Neural crest cell (in vitro differentiated cells): ENCODE measurements at regions not wholly inside any gene's neighbourhood (a gene's known extent, or its start where the extent isn't known, plus 50 kb on each side); places are given as distances from the start of the nearest gene placed in this dataset.

Experiments
- DNase-seq: peaks from one replicate; pipeline ENCODE4 v3.0.0; 2021; ENCODE audit warnings: low read depth, mixed read lengths, low spot score
- H3K27ac Mint-ChIP-seq: one replicate; pipeline ENCODE4 v1.8.0; 2021; ENCODE audit warnings: mild to moderate bottlenecking, mixed read lengths; ENCODE audit not compliant: unreplicated experiment
- H3K27me3 Mint-ChIP-seq: 2 replicates; pipeline ENCODE4 v1.8.0; 2021; ENCODE audit warnings: low read depth, mild to moderate bottlenecking, mixed read lengths
- H3K36me3 Mint-ChIP-seq: 2 replicates; pipeline ENCODE4 v1.8.0; 2021; ENCODE audit warnings: low read depth, mild to moderate bottlenecking, mixed read lengths
- H3K4me1 Mint-ChIP-seq: 2 replicates; pipeline ENCODE4 v1.8.0; 2021; ENCODE audit warnings: mixed read lengths
- H3K4me3 Mint-ChIP-seq: one replicate; pipeline ENCODE4 v1.8.0; 2021; ENCODE audit warnings: mild to moderate bottlenecking, mixed read lengths
- H3K9me3 Mint-ChIP-seq: 2 replicates; pipeline ENCODE4 v1.8.0; 2021; ENCODE audit warnings: mixed read lengths
- TF ChIP-seq, protein P1 (sequence below): fragments of 200-600 bp; sonication (generic); conservative IDR thresholded peaks from 2 replicates; pipeline ENCODE4 v1.5.0; 2021; ENCODE audit warnings: antibody characterized with exemption, mild to moderate bottlenecking

DNA sequence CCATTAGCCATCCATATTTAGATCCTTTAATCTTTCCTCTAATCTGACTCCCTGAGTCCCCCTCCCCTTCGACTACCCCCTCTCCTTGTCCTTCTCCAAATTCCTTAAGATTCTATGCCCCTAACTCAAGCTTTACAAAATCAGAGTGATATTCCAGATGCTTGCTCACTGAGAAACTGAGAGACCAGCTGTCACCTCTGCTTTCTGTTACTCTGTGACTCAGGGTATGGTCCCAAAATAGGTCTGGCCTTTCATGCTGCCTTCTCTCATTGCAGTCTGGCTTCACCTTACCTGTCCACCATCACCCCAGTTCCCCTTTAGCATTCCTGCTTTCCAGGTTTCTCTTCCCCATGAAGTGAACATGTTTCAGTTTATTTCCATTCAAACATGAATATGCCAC, 383.3 kb upstream of the SLC30A5 start:
- Mint-ChIP-seq H3K27ac (no peak overlapping the region), H3K36me3 (no peaks in the 10 kb centered on the region), H3K27me3 (no peaks in the 10 kb centered on the region), H3K4me3 (no peak overlapping the region), H3K4me1 (peaks cover 28% of the 10 kb centered on the region), H3K9me3 (peaks cover 3% of the 10 kb centered on the region)
- DNase-seq, result no peak
- TF ChIP-seq, protein P1, sequence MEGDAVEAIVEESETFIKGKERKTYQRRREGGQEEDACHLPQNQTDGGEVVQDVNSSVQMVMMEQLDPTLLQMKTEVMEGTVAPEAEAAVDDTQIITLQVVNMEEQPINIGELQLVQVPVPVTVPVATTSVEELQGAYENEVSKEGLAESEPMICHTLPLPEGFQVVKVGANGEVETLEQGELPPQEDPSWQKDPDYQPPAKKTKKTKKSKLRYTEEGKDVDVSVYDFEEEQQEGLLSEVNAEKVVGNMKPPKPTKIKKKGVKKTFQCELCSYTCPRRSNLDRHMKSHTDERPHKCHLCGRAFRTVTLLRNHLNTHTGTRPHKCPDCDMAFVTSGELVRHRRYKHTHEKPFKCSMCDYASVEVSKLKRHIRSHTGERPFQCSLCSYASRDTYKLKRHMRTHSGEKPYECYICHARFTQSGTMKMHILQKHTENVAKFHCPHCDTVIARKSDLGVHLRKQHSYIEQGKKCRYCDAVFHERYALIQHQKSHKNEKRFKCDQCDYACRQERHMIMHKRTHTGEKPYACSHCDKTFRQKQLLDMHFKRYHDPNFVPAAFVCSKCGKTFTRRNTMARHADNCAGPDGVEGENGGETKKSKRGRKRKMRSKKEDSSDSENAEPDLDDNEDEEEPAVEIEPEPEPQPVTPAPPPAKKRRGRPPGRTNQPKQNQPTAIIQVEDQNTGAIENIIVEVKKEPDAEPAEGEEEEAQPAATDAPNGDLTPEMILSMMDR, result no peak

DNA sequence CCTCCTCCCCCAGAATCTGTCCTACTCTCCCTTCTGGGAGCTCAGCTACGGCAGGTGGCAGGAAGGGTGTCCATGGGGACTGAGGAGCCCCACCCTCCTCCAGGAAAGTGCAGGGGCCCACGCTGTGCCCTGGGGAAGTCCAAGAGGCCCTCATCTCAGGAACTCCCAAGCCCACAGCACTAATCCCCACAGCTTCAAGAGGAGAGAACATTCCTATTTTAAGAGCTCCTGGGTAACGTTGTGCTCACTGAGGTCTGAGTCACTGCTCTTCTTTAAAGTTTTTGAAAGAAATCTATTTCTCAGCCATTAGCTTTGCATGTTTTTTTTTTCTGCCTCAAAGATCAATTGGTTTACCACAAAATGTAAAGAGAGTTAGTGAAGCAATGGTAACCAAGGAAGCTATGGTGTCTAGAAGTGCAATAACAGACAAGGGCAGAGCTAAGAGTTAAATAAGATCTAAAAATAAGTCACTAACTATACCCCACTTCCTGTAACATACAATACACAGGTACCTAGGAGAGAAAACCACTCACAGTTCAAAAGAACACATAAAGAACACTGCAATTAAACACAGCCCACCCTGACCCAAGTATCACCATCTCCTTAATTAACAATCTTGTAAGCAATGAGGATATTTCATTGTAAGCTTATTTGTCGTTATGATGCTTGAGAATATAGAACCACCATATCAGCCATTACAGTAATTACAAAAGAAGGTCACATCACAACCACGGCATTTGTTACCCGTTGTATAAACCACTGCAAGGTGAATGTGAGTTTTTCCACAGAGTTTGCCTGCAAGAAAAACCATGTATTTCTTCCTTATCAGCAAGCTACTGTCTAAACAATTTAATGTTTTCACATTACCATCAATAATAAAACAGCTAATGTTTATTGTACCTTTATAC, 382.3 kb upstream of the SLC30A5 start:
- no peak overlapping the region for H3K4me3 Mint-ChIP-seq

DNA sequence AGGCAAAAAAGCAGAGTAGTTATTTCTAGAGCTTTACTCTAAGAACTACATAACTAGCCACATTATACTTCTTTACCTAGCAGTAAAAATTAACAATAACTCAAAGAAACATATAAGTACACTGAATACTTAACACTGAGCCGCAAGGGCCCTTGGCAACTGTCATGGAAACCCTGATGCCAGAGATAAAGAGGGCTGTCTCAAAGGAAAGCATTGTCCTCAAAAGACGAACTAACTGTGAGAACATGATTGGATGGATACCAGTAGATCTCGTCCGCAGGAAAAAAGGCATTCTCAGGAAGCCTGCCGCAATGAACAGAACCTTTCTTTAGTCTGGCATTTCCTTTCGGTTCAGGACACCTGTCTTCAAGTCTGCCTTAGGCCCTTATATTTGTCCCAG, 379.0 kb upstream of the SLC30A5 start:
- Mint-ChIP-seq H3K36me3 (no peaks in the 10 kb centered on the region), H3K4me3 (no peak overlapping the region), H3K27me3 (no peaks in the 10 kb centered on the region), H3K9me3 (peaks cover 16% of the 10 kb centered on the region), H3K4me1 (peaks cover 17% of the 10 kb centered on the region), H3K27ac (no peak overlapping the region)
- TF ChIP-seq, protein P1, result no peak
- no peak for DNase-seq

More for the DNA sequence above, 382.3 kb upstream of the SLC30A5 start:
- no peaks in the 10 kb centered on the region for H3K27me3 Mint-ChIP-seq
- TF ChIP-seq, protein P1, result no peak
- no peak overlapping the region for H3K27ac Mint-ChIP-seq
- H3K4me1 Mint-ChIP-seq, result peaks cover 29% of the 10 kb centered on the region
- DNase-seq, result no peak
- H3K36me3 Mint-ChIP-seq, result no peaks in the 10 kb centered on the region
- peaks cover 3% of the 10 kb centered on the region for H3K9me3 Mint-ChIP-seq

DNA sequence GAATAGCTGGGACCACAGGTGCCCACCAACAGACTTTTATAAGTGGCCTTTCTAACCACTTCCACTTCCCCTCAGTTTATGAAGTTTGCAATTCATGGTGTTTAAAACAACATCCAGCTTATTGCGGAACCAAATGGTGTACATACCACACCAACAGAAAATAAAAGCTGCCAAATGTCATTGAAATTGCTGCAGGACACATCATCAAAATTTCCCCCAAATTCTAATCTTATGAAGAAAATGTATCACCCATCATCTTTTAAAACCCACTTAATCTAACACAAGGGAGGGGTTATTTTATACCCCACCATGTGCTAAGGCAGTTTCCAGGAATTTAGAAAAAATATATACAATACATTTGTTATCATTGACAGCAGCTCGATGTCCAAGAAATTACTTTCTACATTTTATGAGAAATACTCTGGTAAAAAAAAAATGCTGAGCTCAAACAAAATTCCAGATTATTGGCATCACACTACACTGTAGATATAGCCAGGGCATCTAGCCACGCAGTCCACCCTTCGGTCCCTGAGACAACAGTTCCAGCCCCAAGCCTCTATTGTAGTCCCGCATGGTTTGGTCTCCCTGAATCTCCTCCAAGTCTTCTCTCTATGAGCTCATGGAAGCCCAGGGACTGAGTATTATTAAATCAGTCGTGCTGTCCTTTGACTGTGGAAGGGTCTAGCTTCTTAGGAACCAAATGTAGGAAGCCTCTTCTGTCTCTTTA, 372.8 kb upstream of the SLC30A5 start:
- TF ChIP-seq, protein P1, result no peak
- H3K9me3 Mint-ChIP-seq, result peaks cover 14% of the 10 kb centered on the region
- DNase-seq, result no peak
- no peaks in the 10 kb centered on the region for H3K36me3 Mint-ChIP-seq
- H3K27ac Mint-ChIP-seq, result no peak overlapping the region
- H3K4me3 Mint-ChIP-seq, result no peak overlapping the region
- no peaks in the 10 kb centered on the region for H3K4me1 Mint-ChIP-seq
- no peaks in the 10 kb centered on the region for H3K27me3 Mint-ChIP-seq

DNA sequence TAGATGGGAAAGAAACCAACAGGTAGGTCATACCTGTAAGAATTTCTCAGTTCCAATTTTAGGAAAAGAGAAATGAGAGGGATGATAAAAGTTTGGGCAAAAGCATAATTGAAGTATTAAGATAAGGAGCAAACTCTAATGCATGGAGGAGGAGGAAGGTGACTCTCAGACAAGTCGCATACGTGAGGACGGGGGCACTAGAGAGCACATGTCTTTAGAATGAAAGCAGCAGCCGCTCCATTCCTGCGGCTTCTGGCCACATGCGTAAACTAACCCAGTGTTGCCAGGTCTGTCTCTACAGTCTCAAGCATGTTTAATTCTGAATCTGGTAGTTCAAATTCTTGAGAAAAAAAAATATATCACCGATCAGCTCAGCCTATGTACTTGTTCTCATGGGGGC, 371.5 kb upstream of the SLC30A5 start:
- Mint-ChIP-seq H3K27ac (no peak overlapping the region), H3K9me3 (peaks cover 10% of the 10 kb centered on the region)
- TF ChIP-seq, protein P1, result no peak

More for the DNA sequence above, 371.5 kb upstream of the SLC30A5 start:
- Mint-ChIP-seq H3K4me1 (no peaks in the 10 kb centered on the region), H3K36me3 (no peaks in the 10 kb centered on the region), H3K27me3 (no peaks in the 10 kb centered on the region), H3K4me3 (no peak overlapping the region)
- DNase-seq, result no peak
